Astrocyte of the spinal cord (primary cell): ENCODE measurements at regions not wholly inside any gene's neighbourhood (a gene's known extent, or its start where the extent isn't known, plus 50 kb on each side); places are given as distances from the start of the nearest gene placed in this dataset.

Experiments used
- DNase-seq: peaks from one replicate; pipeline ENCODE4 v3.0.0; 2011; ENCODE audit warnings: low read depth, low spot score
- H3K4me3 ChIP-seq: 2 replicates; pipeline ENCODE4 v1.5.1; 2011; ENCODE audit warnings: low read depth, mild to moderate bottlenecking, low read length, moderate library complexity
- in situ Hi-C: cut with HindIII; loops from 2 replicates; pipeline ENCODE4 v1.10.0; 2017; ENCODE audit warnings: low sequenced_read_pairs
- TF ChIP-seq, protein P1 (sequence below): IDR thresholded peaks from 2 replicates; pipeline ENCODE4 v1.5.1; 2012; ENCODE audit warnings: low read depth, mild to moderate bottlenecking, low read length, inconsistent platforms

DNA sequence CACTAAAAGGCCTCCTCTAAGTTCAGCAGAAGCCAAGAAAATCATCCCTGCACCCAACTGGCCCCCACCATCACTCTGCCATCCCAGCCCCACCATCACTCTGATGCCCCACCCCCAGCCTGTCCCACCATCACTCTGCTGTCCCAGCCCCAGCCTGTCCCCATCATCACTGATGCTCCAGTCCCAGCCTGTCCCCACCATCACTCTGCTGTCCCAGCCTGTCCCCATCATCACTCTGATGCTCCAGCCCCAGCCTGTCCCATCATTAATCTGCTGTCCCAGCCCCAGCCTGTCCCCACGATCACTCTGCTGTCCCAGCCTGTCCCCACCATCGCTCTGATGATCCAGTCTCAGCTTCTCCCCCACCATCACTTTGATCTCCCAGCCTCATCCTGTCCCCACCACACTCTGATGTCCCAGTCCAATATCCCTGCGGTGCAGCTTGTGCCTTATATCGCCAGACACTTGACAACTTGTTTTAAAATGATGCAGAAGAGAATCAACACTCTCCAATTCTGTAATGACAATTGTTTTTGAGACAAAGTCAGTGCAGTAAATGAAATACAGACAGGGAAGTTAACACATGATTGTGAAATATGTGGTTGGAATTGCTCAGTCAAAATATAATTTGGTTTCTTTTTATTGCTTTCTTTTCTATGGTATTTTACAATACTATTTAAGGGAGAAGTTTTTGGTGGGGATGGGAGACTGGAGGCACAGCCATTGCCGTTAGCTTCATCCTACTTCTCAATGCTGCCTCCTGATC, 100.8 kb downstream of the TNFAIP3 start:
- H3K4me3 ChIP-seq, result no peak overlapping the region
- no peak for DNase-seq
- TF ChIP-seq, protein P1, sequence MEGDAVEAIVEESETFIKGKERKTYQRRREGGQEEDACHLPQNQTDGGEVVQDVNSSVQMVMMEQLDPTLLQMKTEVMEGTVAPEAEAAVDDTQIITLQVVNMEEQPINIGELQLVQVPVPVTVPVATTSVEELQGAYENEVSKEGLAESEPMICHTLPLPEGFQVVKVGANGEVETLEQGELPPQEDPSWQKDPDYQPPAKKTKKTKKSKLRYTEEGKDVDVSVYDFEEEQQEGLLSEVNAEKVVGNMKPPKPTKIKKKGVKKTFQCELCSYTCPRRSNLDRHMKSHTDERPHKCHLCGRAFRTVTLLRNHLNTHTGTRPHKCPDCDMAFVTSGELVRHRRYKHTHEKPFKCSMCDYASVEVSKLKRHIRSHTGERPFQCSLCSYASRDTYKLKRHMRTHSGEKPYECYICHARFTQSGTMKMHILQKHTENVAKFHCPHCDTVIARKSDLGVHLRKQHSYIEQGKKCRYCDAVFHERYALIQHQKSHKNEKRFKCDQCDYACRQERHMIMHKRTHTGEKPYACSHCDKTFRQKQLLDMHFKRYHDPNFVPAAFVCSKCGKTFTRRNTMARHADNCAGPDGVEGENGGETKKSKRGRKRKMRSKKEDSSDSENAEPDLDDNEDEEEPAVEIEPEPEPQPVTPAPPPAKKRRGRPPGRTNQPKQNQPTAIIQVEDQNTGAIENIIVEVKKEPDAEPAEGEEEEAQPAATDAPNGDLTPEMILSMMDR, result no peak
- in situ Hi-C loops, result no loop called here

DNA sequence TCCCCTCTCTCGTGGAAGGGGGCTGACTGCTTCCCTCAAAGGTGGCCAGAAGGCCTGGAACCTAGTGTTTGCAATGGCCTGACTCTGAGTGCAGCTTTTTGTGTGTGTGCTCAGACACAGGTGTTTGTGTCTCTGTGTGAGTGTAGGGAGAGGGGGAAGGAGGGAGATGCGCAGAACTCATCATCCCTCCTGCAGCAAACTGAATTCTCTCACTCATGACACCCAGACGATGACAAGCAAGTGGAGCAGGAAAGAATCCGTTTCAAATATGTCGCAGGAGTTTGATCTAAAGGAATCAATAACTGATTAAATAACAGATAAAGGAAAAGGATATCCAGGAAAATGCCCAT, 101.4 kb downstream of the TNFAIP3 start:
- TF ChIP-seq, protein P1, result no peak
- DNase-seq, result no peak
- in situ Hi-C loops, result no loop called here
- H3K4me3 ChIP-seq, result no peak overlapping the region

DNA sequence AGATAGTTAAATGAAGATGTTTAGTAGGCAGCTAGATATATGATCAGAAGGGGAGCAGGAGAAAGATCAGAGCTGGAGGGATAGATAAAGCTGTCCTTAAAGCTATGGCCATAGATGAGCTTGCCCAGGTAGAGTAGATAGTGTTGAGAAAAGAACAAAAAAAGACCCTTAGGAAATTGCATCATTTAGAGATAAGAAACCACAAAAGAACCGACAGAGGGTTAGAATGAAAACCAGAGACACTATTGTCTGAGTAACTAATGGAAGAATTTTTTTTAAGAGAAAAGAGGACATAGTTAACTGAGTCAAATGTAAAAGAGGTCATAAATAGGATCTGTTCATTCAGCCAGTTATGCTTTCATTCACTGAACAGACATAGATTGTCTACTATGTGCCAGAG, 101.8 kb downstream of the TNFAIP3 start:
- no peak for DNase-seq
- no peak overlapping the region for H3K4me3 ChIP-seq
- TF ChIP-seq, protein P1, result no peak
- in situ Hi-C loops, result no loop called here

DNA sequence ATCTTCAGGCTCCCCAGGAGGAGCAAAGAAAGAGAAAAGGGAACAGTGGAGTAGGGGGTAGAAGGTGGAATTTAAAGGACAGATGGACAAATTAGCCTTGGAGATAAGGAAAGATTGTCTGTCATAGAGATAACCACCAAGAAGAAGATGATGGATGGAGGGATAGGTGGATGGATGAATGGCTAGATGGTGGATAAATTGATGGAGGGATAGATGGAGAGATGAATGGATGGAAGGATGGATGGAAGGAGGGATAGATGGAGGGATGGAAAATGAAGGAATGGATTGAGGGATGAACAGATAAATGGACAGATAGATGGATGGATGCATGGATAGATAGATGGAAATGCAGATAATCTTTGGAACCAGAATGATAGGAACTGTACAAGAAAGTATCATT, 102.8 kb downstream of the TNFAIP3 start:
- TF ChIP-seq, protein P1, result no peak

DNA sequence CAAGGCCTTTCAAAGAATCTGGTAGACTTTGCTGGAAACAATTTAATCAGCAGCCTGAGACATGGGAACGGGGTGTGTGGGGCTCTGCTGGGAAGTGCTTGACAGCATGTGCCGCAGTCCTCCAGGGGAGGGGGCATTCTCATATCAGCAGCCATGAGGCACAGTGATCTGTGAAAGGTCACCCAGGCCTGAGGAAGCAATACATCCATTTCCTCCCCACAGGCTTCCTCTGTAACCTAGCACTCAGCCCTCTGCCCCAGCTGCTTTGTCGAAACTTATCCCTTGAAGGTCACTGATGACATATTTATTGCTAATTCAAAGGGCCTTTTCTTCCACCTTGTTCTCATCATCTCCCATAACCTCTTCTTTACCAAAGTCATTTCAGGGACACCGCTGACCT, 103.3 kb downstream of the TNFAIP3 start:
- H3K4me3 ChIP-seq, result no peak overlapping the region
- in situ Hi-C loops, result no loop called here
- TF ChIP-seq, protein P1, result no peak
- no peak for DNase-seq

More for the DNA sequence above, 102.8 kb downstream of the TNFAIP3 start:
- DNase-seq, result no peak
- H3K4me3 ChIP-seq, result no peak overlapping the region
- in situ Hi-C loops, result no loop called here

DNA sequence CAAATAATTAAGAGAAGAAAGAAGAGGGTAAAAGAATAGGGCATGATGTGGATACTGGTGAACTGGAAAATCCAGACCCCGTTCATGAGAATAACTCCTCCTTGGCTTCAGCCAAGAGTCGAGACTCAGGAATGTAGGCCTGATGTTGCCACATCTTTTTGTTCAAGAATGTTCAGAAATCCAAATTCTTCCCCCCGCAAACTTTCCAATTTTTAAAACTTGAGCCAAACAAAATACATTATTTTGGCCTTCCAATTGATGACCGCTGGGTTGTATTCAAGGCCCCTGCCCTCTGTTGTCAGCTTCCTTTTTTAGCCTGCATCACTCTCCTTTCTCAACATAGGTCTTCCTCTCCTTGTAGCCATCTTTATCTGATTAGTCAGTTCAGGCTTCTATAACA, 106.1 kb downstream of the TNFAIP3 start:
- H3K4me3 ChIP-seq, result no peak overlapping the region
- TF ChIP-seq, protein P1, result no peak
- in situ Hi-C loops, result no loop called here
- DNase-seq, result no peak
